ENCODE measurements at regions not wholly inside any gene's neighbourhood (a gene's known extent, or its start where the extent isn't known, plus 50 kb on each side); places are given as distances from the start of the nearest gene placed in this dataset.

- TF ChIP-seq CTCF (IDR thresholded peaks at IDR 0.05) (peak; percentile 25), FOXJ3 (CRISPR knock-in tag; IDR thresholded peaks at IDR 0.05) (no peak)
- no peak overlapping the region for H3K27ac ChIP-seq (ENCODE audit: low read depth in 2 of 2, low read length in 1 of 2)
- ChIA-PET POLR2A (no interaction called here), CTCF (no interaction called here)
- no peaks in the 10 kb centered on the region for H3K9me2 ChIP-seq
- H3K27me3 ChIP-seq (ENCODE audit: insufficient read depth) = no peaks in the 10 kb centered on the region
- no peaks in the 10 kb centered on the region for H3F3A ChIP-seq (replicated peaks; ENCODE audit: insufficient read depth)
- H3K36me3 ChIP-seq (replicated peaks in 1 of 2; ENCODE audit: control insufficient read depth in 1 of 2, insufficient read depth in 2 of 2, low read length in 1 of 2) = no peaks in the 10 kb centered on the region
- no peaks in the 10 kb centered on the region for H3K79me2 ChIP-seq (ENCODE audit: insufficient read depth)
- WGBS (ENCODE audit: low lambda C conversion rate) = 69% methylated on average over 4 of the region's 4 CpGs
- H3K9ac ChIP-seq = no peak overlapping the region
- no peaks in the 10 kb centered on the region for H3K9me3 ChIP-seq
- H4K20me1 ChIP-seq (ENCODE audit: insufficient read depth) = no peaks in the 10 kb centered on the region
- no peak for DNase-seq
- H2AFZ ChIP-seq (ENCODE audit: low read depth) = no peak overlapping the region
- no peaks in the 10 kb centered on the region; a peak in 2 of 4 replicates for H3K4me1 ChIP-seq (ENCODE audit: control insufficient read depth in 1 of 2, insufficient read depth in 2 of 2, low read depth in 1 of 2, low read length in 1 of 2)
- no peak overlapping the region for H3K4me3 ChIP-seq (ENCODE audit: low read depth in 2 of 2, low read length in 1 of 2)
- H3K4me2 ChIP-seq = no peak overlapping the region
These were observed 311.5 kb upstream of the ROBO2 start for GRCh38 chr3:76728426-76728825.

GRCh38 chr3:76731471-76731870, 308.4 kb upstream of the ROBO2 start:
- H3K4me3 ChIP-seq (ENCODE audit: low read depth in 2 of 2, low read length in 1 of 2) = no peak overlapping the region
- H4K20me1 ChIP-seq (ENCODE audit: insufficient read depth) = no peaks in the 10 kb centered on the region
- no peaks in the 10 kb centered on the region for H3K27me3 ChIP-seq (ENCODE audit: insufficient read depth)
- no peak overlapping the region for H3K4me2 ChIP-seq
- no peaks in the 10 kb centered on the region for H3K36me3 ChIP-seq (replicated peaks in 1 of 2; ENCODE audit: control insufficient read depth in 1 of 2, insufficient read depth in 2 of 2, low read length in 1 of 2)
- H3K9me2 ChIP-seq = no peaks in the 10 kb centered on the region
- 29% methylated on average over 1 of the region's 1 CpG for WGBS (ENCODE audit: low lambda C conversion rate)
- CTCF ChIA-PET = no interaction called here
- DNase-seq = no peak
- H3K9me3 ChIP-seq = no peaks in the 10 kb centered on the region
- H3F3A ChIP-seq (replicated peaks; ENCODE audit: insufficient read depth) = no peaks in the 10 kb centered on the region
- H3K9ac ChIP-seq = no peak overlapping the region
- TF ChIP-seq NRF1 (IDR thresholded peaks at IDR 0.05; ENCODE audit: low read depth, low read length) (no peak), RXRA (IDR thresholded peaks at IDR 0.05; ENCODE audit: borderline replicate concordance, low read depth) (no peak), JUND (IDR thresholded peaks at IDR 0.05) (no peak), FOXJ3 (CRISPR knock-in tag; IDR thresholded peaks at IDR 0.05) (no peak), FOSL2 (IDR thresholded peaks at IDR 0.05; ENCODE audit: borderline replicate concordance, low read depth) (no peak), REST (IDR thresholded peaks at IDR 0.05; ENCODE audit: low read depth, low read length) (no peak), RCOR1 (IDR thresholded peaks at IDR 0.05; ENCODE audit: low read length) (no peak), ELF1 (IDR thresholded peaks at IDR 0.05) (no peak), RFX5 (IDR thresholded peaks at IDR 0.05; ENCODE audit: low read length) (no peak), USF2 (IDR thresholded peaks at IDR 0.05; ENCODE audit: borderline replicate concordance, low read depth, low read length) (no peak), SIN3A (IDR thresholded peaks at IDR 0.05; ENCODE audit: borderline replicate concordance, low read depth, low read length) (no peak), GATA2 (CRISPR knock-in tag; IDR thresholded peaks at IDR 0.05) (no peak), FOXM1 (IDR thresholded peaks at IDR 0.05; ENCODE audit: low read depth) (no peak), POLR2AphosphoS5 (IDR thresholded peaks at IDR 0.05; ENCODE audit: low read depth, low read length) (no peak), MXI1 (IDR thresholded peaks at IDR 0.05; ENCODE audit: low read depth, low read length) (no peak), TAF1 (IDR thresholded peaks at IDR 0.05; ENCODE audit: borderline replicate concordance, low read depth, low read length) (no peak), PBX3 (IDR thresholded peaks at IDR 0.05) (no peak), NFIC (IDR thresholded peaks at IDR 0.05; ENCODE audit: borderline replicate concordance) (no peak)
- POLR2A ChIA-PET = no interaction called here
- no peaks in the 10 kb centered on the region for H3K79me2 ChIP-seq (ENCODE audit: insufficient read depth)
- H2AFZ ChIP-seq (ENCODE audit: low read depth) = no peak overlapping the region
- H3K27ac ChIP-seq (ENCODE audit: low read depth in 2 of 2, low read length in 1 of 2) = no peak overlapping the region
- no peaks in the 10 kb centered on the region for H3K4me1 ChIP-seq (ENCODE audit: control insufficient read depth in 1 of 2, insufficient read depth in 2 of 2, low read depth in 1 of 2, low read length in 1 of 2)
